Myocyte (in vitro differentiated cells): ENCODE measurements at regions not wholly inside any gene's neighbourhood (a gene's known extent, or its start where the extent isn't known, plus 50 kb on each side); places are given as distances from the start of the nearest gene placed in this dataset.
A peak's percentile ranks its signal among the peaks of the same experiment; 100 is the strongest.

Experiments used
- DNase-seq: peaks from one replicate; pipeline ENCODE4 v3.0.0-alpha.2; 2012; ENCODE audit warnings: low read depth

DNA sequence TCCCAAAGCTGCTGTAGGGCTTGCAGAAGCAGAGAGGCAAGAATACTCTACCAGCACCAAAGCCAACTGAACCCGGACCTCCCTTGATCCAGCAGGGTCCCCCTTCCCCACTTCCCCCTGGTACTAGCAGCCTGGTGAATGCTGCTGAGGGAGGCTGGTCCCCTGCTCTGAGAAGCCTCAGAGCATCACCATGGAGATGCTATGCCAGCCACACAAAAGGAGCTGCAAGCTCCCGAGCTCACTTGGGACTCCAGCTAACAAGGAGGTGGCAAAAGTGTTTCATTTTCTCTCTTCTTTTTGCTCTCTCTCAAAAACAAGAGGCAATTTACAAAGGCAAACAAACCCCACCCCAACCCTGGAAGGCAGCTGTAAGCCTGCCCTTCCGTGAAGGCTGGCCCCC, 509.8 kb downstream of the BUD13 start:
- no peak for DNase-seq

GRCh38 chr11:116262370-116262769, 510.4 kb downstream of the BUD13 start:
- no peak for DNase-seq

DNA sequence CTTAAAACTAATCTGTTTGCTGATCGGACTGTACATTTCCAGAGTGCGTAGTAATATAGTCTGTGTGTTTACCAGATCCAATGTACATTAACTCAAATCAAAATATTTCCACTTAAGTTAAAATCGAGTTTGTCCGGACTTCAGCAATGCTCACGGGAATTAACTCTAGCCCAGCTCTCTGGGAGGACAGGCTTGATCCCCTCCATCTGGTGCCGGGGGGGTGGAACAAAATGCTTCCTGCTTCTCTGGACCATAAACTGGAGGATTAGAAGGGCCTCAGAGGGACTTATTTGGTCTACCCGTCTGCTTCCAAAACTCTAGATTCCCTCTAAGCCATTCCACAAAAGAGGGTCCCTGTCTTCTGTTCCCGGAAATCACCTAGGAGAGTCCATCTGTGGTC, 511.2 kb downstream of the BUD13 start:
- DNase-seq = no peak

GRCh38 chr11:116258821-116259220, 514.0 kb downstream of the BUD13 start:
- DNase-seq = no peak

DNA sequence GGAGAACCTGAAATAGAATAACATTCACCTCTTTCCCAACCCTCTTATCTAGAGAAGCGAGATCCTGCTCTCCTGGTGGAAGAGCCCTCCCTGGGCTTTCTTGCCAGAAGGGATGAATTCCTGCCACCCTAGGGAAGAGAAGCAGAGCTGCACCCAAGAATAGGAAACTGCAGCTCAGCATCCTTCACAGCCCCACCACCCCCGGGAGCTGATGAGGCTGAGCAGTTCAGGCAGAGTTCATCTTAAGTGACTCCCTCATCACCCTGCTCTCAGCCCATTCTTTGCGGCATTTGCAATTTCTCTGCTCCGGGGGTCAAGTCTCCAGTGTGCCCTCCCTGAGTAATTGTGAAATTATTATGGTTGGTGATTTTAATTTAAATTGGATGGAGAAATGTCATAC, 514.9 kb downstream of the BUD13 start:
- no peak for DNase-seq

GRCh38 chr11:116257092-116257491, 515.7 kb downstream of the BUD13 start:
- no peak for DNase-seq

DNA sequence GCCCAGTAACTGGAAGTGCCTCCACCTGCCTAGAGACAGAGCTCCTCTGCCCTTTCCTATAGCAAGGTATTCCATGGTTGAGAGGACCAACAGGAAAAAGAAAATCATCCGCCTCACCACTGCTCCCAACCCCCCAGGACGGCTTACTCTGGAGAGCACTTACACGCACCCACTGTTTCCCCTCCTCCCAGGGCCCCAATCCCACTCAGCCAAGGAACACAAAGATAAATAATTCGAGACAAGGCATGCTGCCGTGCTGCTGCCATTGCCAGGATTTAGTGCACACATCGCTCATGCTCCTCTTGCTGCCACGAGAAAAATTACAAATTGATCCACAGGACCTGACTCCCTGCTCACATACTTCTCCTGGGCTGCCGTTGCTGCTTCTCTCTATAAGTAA, 516.6 kb downstream of the BUD13 start:
- no peak for DNase-seq

DNA sequence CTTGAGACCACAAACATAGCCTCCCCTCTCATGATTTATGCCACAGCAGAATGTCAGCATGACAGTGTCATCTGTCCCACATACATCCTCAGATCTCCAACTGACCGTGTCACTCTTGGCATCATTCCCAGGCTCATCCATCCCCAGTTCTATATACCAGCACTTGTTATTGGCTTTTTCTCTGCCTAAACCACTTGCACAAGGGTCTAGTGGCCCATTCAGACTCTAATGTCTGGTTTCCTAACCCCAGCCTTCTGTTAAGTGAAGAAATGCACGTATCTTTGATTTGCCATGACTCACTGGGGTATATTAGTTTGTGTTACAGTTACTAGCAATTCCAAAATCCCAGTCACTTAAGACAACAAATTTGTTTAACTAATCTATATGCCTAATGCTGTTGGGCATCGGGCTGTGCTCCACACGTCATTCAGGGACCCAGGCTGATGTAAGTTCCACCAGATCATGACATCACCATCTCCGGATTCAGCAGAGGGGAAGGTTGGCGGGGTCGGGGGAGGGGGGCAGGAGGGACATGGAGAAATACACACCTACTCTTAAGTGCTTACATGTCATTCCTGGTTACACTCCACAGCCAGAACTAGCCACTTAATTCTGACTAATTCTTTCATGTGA, 517.4 kb downstream of the BUD13 start:
- no peak for DNase-seq

GRCh38 chr11:116250155-116250554, 522.6 kb downstream of the BUD13 start:
- DNase-seq = no peak

DNA sequence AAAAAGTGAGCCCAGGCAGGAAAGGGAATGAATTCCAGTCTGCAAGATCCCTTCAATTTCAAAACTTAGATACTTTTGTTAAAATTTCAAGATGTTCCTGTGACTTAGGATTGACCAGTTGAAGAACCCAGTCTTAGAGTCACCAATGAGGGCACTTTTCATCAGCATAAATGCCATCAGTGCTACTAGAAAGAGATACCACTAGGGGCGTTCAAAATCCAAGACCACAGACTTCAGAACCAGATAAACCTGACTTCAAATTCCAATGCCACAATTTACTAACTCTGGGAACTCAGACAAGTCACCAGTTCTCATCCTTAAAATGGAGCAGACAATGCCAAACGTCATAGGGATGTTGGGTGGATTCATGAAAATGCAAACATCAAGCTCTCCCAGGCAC, 523.2 kb downstream of the BUD13 start:
- no peak for DNase-seq

GRCh38 chr11:116244889-116245288, 527.9 kb downstream of the BUD13 start:
- DNase-seq = no peak

- DNase-seq = no peak
Measured at GRCh38 chr11:116244439-116244838, 528.3 kb downstream of the BUD13 start.

GRCh38 chr11:116243991-116244390, 528.8 kb downstream of the BUD13 start:
- DNase-seq = no peak

- no peak for DNase-seq
Measured at GRCh38 chr11:116242006-116242405, 530.8 kb downstream of the BUD13 start.

DNA sequence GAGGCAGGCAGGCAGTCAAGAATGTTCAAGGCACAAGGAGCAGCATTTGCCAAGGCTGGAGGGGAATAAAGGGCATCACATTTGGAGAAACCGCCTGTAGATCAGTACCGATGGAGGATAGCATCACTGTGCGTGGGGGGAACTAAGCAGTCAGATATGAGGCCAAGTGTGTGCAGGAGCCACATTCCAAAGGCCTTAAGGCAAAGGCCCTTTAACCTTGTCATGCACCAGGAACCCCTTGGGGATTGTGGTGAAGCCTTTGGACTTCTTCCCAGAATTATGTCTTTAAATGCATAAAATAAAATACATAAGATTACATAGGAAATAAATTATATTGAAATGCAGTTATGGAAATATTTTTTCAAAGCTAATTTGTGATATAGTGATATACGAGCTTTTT, 532.1 kb downstream of the BUD13 start:
- peak; percentile 10 for DNase-seq

GRCh38 chr11:116239247-116239646, 533.5 kb downstream of the BUD13 start:
- DNase-seq = no peak

GRCh38 chr11:116234989-116235568, 537.7 kb downstream of the BUD13 start:
- no peak for DNase-seq

DNA sequence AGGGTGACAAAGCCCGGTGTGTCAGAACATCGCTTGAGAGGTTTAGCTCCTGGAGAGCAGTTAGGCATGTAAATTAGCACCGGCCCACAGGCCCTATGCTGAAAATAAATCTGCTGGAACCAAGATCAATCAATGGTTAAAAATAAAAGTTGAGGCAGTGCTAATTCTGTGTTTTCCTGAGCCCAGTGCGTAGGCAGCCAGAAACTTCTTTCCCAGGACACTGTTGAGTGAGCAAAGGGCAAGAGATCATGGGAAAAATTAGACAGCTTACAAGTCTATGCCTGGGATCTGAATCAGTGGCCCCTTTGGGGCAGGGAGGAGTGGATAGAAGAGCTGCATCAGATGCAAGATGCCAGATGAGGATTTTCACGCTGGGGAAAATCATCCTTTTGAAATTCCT, 539.2 kb downstream of the BUD13 start:
- DNase-seq = no peak

DNA sequence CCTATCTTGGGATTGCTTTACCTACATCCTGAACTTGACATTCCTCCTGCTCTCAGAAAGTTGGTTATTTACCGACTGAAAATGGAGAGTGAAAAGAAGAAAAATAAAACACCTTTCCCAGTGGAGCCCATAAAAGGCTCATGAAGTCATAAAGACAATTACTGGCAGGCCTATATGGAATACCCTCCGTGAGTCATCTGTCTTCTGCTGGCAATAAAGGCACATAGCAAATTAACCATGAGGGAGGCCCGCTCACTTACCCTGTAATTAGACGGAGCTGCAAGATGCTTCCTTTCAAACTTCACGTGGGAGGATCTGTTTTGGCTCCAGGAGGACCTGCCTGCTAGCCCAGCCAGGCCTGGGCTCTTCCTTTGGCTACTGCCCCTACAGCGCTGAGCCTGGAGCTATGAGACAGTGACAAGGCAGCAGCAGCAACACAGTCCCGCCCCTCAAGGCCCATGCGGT, 540.4 kb downstream of the BUD13 start:
- no peak for DNase-seq

DNA sequence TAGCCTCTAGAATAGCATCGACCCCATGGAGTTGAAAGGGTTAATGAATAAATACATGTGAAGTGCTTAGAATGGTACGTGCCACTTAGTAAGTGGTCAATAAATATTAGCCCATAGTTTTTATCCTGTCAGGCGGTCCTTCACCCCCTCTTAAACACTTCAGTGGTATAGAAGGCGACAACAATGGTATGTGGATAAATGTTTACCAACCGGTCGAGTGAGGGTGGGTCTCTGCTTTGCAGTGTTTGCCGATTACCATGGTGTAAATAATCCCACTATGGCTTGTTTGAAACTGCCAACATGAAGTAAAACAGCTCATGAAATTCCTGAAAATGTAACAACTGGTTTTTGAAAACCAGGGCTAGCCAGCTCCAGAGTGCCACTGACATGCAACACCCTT, 541.2 kb downstream of the BUD13 start:
- DNase-seq = no peak

DNA sequence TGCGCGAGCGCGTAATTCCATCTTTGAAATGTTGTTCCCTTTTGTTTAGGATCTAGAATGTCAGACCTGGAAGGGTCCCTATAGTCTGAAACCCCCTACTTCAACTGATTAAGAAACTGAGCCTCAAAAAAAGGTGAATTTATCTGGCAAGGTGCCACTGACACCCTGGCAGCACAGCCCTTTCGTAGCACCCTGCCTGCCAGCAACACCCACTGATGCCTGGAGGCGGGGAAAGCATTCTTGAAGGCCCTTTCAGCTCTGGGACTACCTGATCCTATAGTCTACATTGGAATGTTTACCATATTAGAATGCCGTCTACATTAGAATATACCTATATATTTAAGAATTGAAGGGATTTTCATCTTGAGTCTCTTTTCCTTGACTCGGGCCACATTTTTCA, 542.3 kb downstream of the BUD13 start:
- DNase-seq = no peak

DNA sequence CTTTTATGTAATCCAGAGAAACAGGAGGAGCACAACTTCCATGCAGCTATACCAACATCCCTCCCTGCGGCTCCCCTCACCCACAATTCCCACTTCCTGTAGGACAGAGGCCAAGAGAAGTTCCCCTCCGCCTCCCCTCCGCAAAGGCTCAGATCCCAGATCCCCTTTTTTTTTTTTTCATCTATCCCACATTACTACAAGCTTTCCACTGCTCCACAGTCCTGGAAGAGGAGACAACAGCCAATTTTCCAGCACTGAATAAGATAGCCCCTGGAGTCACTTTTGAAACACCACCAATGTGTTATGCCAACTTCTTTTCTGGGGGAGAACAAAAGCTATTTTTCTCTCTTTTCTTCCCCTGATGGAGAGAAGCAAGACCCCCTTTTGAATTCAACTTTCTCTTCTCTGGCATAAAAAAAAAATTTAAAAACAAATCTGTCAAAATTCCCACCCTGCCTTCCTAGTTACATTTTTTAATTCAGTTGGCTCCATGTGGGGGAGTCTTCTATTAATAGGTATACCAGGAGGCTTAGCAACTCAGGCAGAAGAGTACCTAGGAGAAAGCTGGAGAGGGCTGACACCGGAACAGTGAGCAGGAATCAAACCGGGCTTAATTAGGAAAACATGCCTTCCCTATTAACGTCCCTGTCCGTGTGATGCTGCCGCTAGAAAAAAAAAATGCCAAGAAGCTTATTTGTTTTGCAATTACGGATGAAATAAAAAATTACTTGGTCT, 543.4 kb downstream of the BUD13 start:
- no peak for DNase-seq

DNA sequence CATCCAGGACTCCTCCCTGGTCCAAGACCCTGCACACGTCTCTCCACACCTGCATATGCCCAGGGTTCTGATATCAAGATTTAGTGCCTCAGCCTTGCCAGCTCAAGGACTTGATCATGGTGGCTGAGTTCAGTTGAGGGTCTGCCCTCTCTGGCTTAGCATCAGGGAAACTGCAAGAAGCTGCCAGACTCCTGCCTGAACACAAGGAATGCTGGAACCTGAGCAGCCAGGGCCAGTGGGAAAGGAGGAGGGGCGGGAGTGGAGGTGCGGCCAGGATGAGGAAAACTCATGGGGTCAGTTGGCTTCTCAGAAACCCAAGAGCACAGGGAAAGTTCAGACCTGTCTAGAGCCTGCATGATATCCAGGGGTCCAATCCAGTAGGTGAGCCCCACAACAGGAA, 546.1 kb downstream of the BUD13 start:
- no peak for DNase-seq
